Left renal cortex interstitium (tissue), 4 donors: ENCODE measurements at regions not wholly inside any gene's neighbourhood (a gene's known extent, or its start where the extent isn't known, plus 50 kb on each side); places are given as distances from the start of the nearest gene placed in this dataset.

Experiments
- DNase-seq, 4 donors: peaks; one replicate each; pipeline ENCODE4 v3.0.0-alpha.2; 2013; ENCODE audit warnings: low read depth in 4 of 4, low spot score in 2 of 4, missing footprints in 1 of 4

DNA sequence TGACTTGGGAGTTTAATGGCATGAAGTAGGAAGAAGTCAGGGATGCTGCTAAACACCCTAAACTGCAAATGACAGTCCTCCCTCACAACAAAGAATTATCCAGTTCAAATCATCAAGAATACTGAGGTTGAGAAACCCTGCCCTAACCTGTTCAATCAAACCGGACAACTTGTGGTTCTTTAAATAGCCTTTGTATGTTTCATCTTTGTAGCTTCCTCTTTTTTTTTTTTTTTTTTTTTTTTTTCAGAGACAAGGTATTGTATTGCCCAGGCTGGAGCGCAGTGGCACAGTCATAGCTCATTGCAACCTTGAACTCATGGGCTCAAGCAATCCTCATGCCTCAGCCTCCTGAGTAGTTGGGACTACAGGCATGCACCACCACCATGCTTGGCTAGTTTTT lies 52.5 kb upstream of the TTC29 start:
- no peak for DNase-seq

GRCh38 chr4:147003956-147004809 lies 58.5 kb upstream of the TTC29 start:
- no peak for DNase-seq

DNA sequence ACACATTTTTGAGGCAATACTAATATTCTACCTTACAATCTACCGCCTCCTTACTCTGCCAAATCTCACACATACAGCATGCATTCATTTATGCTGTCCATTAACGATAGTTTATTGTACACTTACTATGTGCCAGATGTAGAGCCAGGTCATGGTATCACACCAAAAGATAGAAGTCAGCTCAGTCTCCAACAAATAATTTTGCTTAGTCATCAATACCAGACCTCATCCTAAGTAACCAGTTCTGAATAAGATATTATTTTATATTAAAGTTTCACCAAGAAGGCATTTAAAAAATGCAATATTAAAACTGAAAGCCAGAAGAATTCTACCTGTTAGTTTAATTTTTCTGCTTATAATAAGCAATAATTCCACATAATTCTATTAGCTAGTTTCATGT lies 60.6 kb upstream of the TTC29 start:
- no peak for DNase-seq

GRCh38 chr4:147009875-147010274 lies 64.2 kb upstream of the TTC29 start:
- DNase-seq, result no peak

DNA sequence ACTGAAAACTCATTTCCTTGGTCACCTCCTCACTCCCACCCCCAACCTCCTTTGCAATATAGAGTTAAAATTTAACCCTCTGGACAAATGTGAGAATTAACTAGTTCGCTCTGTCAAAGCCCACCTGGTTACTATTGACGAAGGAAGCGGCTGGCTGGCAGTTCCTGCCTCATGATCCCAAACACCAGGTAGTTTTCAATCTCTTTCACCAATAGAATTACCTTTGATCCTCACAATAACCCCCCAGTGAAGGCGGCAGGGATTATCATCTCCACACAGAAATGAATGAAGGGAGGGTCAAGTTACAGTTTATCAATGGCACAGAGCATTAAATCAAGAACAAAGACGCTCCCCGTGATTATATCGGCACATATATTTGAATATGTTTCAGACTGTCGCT lies 65.7 kb upstream of the TTC29 start:
- DNase-seq, result no peak

- DNase-seq, result no peak
These were observed 66.5 kb upstream of the TTC29 start for GRCh38 chr4:147012059-147012707.

DNA sequence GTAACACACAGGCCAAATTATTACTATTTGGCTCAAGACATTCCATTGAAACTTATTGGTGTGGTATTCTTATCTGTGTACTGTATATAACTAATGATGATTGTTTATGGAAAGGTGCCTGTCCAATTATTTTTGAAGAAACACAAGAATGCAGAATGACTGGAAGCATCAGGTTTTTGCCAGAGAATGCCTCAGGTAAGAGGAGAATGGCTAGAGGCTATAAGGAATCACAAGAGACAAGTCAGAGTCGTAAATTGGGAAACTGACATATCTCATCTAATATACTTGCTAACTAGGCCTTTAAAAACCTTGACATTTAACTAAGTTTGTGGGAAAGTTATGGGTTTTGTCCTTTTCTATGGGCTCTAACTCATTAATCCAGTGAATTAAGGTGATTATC lies 69.3 kb upstream of the TTC29 start:
- no peak for DNase-seq

- no peak for DNase-seq
These were observed 69.8 kb upstream of the TTC29 start for GRCh38 chr4:147015491-147015890.

DNA sequence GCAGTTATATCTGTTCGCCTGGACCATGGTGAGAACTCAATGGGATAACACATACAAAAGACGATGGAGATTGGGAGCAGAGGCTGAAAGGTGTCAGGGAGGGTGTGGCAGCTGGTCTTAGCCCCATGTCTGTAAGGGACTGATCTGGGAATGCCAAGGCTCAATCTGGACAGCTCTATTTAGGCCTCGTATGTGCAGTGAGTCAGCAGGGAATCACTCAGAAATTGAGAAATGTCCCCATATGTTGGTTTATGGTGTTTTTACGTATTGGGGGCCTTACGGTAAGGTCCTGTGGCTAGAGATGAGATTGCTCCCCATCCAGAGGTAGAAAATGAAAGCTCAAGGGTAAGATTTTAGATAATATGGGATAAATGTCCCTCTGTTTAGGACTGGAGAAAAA lies 71.4 kb upstream of the TTC29 start:
- no peak for DNase-seq

- no peak for DNase-seq
These were observed 73.4 kb upstream of the TTC29 start for GRCh38 chr4:147019091-147019490.

- DNase-seq, result no peak
These were observed 74.8 kb upstream of the TTC29 start for GRCh38 chr4:147020456-147020855.

DNA sequence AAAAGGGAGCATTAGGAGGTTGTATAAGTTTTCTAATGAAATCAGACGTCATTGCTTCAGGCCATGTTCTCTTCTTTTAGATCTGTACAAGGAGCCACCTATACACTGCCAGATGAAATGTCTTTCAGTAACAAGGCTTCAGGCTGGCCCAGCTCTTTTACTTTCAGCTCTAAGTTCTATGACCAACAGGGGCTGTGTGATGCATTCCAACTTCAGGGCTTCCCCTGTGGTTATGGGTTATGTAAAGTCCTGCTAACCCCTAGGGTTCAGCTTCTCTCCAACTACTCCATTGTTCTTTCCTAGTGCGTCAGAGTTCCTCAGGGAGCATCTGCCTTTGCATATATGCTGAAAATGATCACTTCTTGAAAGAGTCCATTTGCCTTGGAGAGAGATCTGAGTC lies 79.4 kb upstream of the TTC29 start:
- DNase-seq, result no peak

DNA sequence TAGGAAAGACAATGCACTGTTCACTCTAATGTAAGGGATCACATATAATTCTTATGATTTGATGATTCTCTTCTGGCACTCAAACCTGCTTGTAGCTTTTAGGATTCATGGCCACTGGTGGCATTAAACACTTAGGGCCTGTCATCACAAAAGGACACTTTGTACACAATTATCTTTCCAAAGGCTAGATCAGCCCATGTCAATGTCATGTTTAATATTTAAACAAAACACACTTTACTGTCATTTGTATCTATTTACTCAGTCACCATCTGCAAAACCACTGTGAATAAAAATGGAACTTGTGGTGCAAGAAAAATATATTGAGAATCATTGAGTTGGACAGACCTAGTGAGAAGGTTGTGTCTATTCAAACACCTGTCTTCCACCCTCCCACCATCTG lies 83.6 kb upstream of the TTC29 start:
- no peak for DNase-seq

- DNase-seq, result no peak
These were observed 88.7 kb upstream of the TTC29 start for GRCh38 chr4:147034372-147034771.

DNA sequence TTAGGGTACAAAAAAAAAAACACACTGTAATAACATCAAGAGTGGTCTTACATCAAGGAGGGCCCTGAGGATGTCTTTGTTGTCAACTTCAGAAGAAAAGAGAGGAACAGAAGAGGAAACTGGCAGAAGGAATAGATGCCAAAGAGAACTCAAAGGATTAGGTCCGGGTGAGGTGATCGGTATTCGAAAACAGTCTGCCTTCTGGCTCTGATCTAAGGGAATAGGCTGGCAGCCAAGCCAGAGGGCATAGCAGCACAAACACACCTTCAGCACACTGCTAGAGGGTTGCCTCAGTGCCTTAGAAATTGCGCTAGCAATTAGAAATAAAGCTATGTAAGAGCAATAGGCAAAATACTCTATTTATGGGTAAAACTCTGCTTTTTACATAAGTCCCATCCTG lies 91.4 kb upstream of the TTC29 start:
- no peak for DNase-seq

- no peak for DNase-seq
These were observed 94.4 kb upstream of the TTC29 start for GRCh38 chr4:147039976-147040575.

- DNase-seq, result no peak
These were observed 95.2 kb upstream of the TTC29 start for GRCh38 chr4:147040874-147041273.

- DNase-seq, result no peak
These were observed 95.7 kb upstream of the TTC29 start for GRCh38 chr4:147041376-147041775.

DNA sequence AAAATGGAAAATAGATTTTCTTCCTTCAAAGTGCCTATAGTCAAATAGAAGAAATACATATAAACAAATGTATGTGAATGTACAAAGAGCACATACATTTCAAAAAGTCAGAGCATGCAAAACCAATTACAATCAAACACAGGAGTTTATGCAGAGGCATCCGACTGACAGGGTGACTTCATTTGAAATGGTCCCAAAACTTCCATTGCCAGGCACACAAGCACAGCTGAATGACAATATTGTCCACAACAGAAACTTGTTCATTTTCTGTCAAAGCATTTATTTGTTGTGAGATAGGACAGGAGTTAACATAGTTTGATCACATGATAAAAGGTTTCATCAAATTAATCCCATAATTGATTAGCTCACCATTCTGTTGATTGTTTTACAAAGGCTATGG lies 96.4 kb upstream of the TTC29 start:
- no peak for DNase-seq

DNA sequence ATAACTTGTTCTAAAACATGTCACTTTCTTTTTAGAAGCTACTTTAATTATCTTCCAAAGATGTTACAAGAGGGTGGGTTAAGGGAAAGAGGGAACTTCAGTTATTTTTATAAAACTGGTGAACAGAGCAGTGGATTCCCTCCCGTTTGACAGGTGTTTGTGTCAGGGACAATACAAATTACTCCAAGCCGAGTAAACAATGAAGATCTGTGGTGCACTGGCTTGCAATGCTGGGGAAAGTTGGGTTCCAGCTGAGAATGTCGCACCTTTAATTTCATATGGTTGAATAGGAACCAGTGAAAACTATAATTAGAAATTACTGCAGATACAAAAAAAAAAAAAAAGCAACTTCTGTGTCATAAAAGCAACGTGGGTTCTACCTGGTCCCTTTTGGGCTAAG lies 98.6 kb upstream of the TTC29 start:
- DNase-seq, result no peak

GRCh38 chr4:147049946-147050345 lies 104.3 kb upstream of the TTC29 start:
- DNase-seq, result no peak

DNA sequence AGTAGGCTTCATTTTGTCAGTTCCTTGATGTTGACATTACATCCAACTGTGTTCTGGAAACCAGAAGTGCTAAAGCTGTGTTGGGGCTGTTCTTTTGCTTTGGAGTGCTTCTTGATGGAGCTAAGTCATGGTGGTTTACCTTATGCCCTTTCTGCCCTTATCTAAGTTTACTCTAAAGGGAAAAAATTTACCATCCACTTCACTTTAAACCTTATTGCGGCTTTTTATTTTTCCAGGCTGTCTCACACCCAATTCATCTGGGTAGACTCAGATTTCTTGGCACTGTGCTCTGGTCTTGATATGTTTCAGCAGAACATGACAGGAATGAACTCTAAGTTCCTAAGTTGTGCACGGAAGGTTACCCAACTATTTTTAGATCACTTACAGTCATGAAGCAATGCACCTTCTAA lies 104.7 kb upstream of the TTC29 start:
- DNase-seq, result no peak
